ENCODE measurements at regions not wholly inside any gene's neighbourhood (a gene's known extent, or its start where the extent isn't known, plus 50 kb on each side); places are given as distances from the start of the nearest gene placed in this dataset.

GRCh38 chr2:212938144-212938793 is 213.1 kb downstream of the IKZF2 start:
- TF ChIP-seq CTCF (conservative IDR thresholded peaks at IDR 0.05; ENCODE audit: low read depth, low read length): no peak
- no peak for TF ChIP-seq EZH2phosphoT487 (IDR thresholded peaks at IDR 0.05; ENCODE audit: borderline replicate concordance, low read length)

All from PC-3 (cell line).